ENCODE measurements at regions not wholly inside any gene's neighbourhood (a gene's known extent, or its start where the extent isn't known, plus 50 kb on each side); places are given as distances from the start of the nearest gene placed in this dataset.

- Histone ChIP-seq H3K4me1 (ENCODE audit: insufficient read depth) (no peaks in the 10 kb centered on the region), H3K36me3 (no peaks in the 10 kb centered on the region), H3K9me3 (no peaks in the 10 kb centered on the region), H3K4me3 (no peak overlapping the region), H3K27me3 (no peaks in the 10 kb centered on the region), H3K27ac (no peak overlapping the region)
- TF ChIP-seq CTCF (IDR thresholded peaks at IDR 0.05) (no peak), POLR2A (IDR thresholded peaks at IDR 0.05) (no peak), EP300 (IDR thresholded peaks at IDR 0.05) (no peak)
- DNase-seq = no peak
- intact Hi-C loops (cut with DNase I) = no loop called here
- WGBS, 3 donors = 51 to 64% (median 55%) methylated on average over 7 of the region's 7 CpGs
Observed at GRCh38 chr21:25243808-25244207, 363.5 kb downstream of the MRPL39 start.

GRCh38 chr21:25240974-25241373 is 366.3 kb downstream of the MRPL39 start:
- no peak for DNase-seq
- no peaks in the 10 kb centered on the region for H3K36me3 ChIP-seq
- no peaks in the 10 kb centered on the region for H3K9me3 ChIP-seq
- H3K27ac ChIP-seq = no peak overlapping the region
- TF ChIP-seq POLR2A (IDR thresholded peaks at IDR 0.05) = no peak
- no peak for TF ChIP-seq EP300 (IDR thresholded peaks at IDR 0.05)
- TF ChIP-seq CTCF (IDR thresholded peaks at IDR 0.05) = no peak
- no peak overlapping the region for H3K4me3 ChIP-seq
- intact Hi-C loops (cut with DNase I) = no loop called here
- H3K4me1 ChIP-seq (ENCODE audit: insufficient read depth) = no peaks in the 10 kb centered on the region
- H3K27me3 ChIP-seq = no peaks in the 10 kb centered on the region
- WGBS, 3 donors = 75 to 81% (median 79%) methylated on average over 1 of the region's 1 CpG

GRCh38 chr21:25234857-25235801 is 372.2 kb downstream of the MRPL39 start:
- Histone ChIP-seq H3K36me3 (no peaks in the 10 kb centered on the region), H3K27ac (no peak overlapping the region), H3K9me3 (no peaks in the 10 kb centered on the region), H3K4me1 (ENCODE audit: insufficient read depth) (no peaks in the 10 kb centered on the region), H3K4me3 (no peak overlapping the region), H3K27me3 (no peaks in the 10 kb centered on the region)
- intact Hi-C loops (cut with DNase I) = no loop called here
- TF ChIP-seq CTCF (IDR thresholded peaks at IDR 0.05) (no peak), POLR2A (IDR thresholded peaks at IDR 0.05) (no peak), EP300 (IDR thresholded peaks at IDR 0.05) (no peak)
- DNase-seq = no peak
- WGBS, 3 donors = 64 to 74% (median 66%) methylated on average over 4 of the region's 4 CpGs

GRCh38 chr21:25220954-25221353 is 386.3 kb downstream of the MRPL39 start:
- Histone ChIP-seq H3K9me3 (no peaks in the 10 kb centered on the region), H3K27me3 (no peaks in the 10 kb centered on the region), H3K36me3 (no peaks in the 10 kb centered on the region), H3K4me1 (ENCODE audit: insufficient read depth) (no peaks in the 10 kb centered on the region), H3K27ac (no peak overlapping the region), H3K4me3 (no peak overlapping the region)
- DNase-seq = no peak
- intact Hi-C loops (cut with DNase I) = no loop called here
- TF ChIP-seq EP300 (IDR thresholded peaks at IDR 0.05) = no peak
- no peak for TF ChIP-seq CTCF (IDR thresholded peaks at IDR 0.05)
- no peak for TF ChIP-seq POLR2A (IDR thresholded peaks at IDR 0.05)
